Peyer's patch (tissue), 4 donors: ENCODE measurements at regions not wholly inside any gene's neighbourhood (a gene's known extent, or its start where the extent isn't known, plus 50 kb on each side); places are given as distances from the start of the nearest gene placed in this dataset.

Source experiments
- DNase-seq, 3 donors: peaks; one replicate each; pipeline ENCODE4 v3.0.0-alpha.2; 2017 to 2019
- H3K27ac ChIP-seq, 4 donors: fragments of 200-600 bp; sonication (generic); one replicate each; pipeline ENCODE4 v1.5.1; 2016 to 2019
- H3K27me3 ChIP-seq, 2 donors: fragments of 200-600 bp; sonication (generic); one replicate each; pipeline ENCODE4 v1.5.1; 2019
- H3K36me3 ChIP-seq, 3 donors: fragments of 200-600 bp; sonication (generic); one replicate each; pipeline ENCODE4 v1.5.1; 2016 to 2019
- H3K4me1 ChIP-seq, 4 donors: fragments of 200-600 bp; sonication (generic); one replicate each; pipeline ENCODE4 v1.5.1; 2016 to 2019
- H3K4me3 ChIP-seq, 4 donors: fragments of 200-600 bp; sonication (generic); 1 replicate in 3 of 4; 2 replicates in 1 of 4; pipeline ENCODE4 v1.5.1; 2016 to 2019; ENCODE audit warnings: mild to moderate bottlenecking in 1 of 4
- H3K9me3 ChIP-seq, 4 donors: fragments of 200-600 bp; sonication (generic); one replicate each; pipeline ENCODE4 v1.5.1; 2016 to 2019; ENCODE audit warnings: mild to moderate bottlenecking in 1 of 4
- POLR2A ChIP-seq, 2 donors: fragments of 450-650 bp; IDR thresholded peaks; one replicate each; pipeline ENCODE4 v1.5.1; 2017; ENCODE audit warnings: antibody characterized with exemption in 2 of 2, mild to moderate bottlenecking in 2 of 2, moderate library complexity in 2 of 2
- TF ChIP-seq, protein P1 (sequence below), 6 experiments: fragments of 450-650 bp in 4 of 6; fragments of 200-600 bp in 2 of 6; sonication (generic) in 1 of 6; IDR thresholded peaks; one replicate each; pipeline ENCODE4 v1.5.1; 2017 to 2019; ENCODE audit warnings: antibody characterized with exemption in 6 of 6, mild to moderate bottlenecking in 3 of 6, moderate library complexity in 1 of 6

DNA sequence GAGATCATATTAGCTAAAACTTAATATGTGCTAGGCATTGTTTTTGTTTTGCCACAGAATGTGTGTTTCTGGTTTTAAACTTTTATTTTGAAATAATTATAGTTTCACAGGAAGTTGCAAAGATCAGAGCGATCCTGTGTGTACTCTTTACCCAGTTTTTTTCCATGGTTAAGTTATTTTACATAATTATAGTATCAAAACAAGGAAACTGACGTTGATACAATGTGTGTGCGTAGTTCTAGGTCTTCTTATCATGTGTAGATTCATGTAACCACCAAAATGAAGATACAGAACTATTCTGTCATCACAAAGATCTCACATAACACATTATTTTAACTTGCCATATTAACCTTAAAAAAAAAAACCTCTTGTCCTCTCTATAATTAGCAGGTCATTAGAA, 69.2 kb downstream of the BLTP1 start:
- no peak overlapping the region for H3K27ac ChIP-seq
- peaks cover 0 to 47% (median 0%) of the 10 kb centered on the region in 3 donors for H3K36me3 ChIP-seq
- no peak overlapping the region for H3K4me3 ChIP-seq
- no peaks in the 10 kb centered on the region for H3K9me3 ChIP-seq
- no peak for DNase-seq
- TF ChIP-seq POLR2A (IDR thresholded peaks at IDR 0.05) = no peak
- TF ChIP-seq, protein P1, sequence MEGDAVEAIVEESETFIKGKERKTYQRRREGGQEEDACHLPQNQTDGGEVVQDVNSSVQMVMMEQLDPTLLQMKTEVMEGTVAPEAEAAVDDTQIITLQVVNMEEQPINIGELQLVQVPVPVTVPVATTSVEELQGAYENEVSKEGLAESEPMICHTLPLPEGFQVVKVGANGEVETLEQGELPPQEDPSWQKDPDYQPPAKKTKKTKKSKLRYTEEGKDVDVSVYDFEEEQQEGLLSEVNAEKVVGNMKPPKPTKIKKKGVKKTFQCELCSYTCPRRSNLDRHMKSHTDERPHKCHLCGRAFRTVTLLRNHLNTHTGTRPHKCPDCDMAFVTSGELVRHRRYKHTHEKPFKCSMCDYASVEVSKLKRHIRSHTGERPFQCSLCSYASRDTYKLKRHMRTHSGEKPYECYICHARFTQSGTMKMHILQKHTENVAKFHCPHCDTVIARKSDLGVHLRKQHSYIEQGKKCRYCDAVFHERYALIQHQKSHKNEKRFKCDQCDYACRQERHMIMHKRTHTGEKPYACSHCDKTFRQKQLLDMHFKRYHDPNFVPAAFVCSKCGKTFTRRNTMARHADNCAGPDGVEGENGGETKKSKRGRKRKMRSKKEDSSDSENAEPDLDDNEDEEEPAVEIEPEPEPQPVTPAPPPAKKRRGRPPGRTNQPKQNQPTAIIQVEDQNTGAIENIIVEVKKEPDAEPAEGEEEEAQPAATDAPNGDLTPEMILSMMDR (IDR thresholded peaks at IDR 0.05) = no peak
- no peaks in the 10 kb centered on the region for H3K4me1 ChIP-seq
- no peaks in the 10 kb centered on the region for H3K27me3 ChIP-seq

GRCh38 chr4:122224348-122224747, 72.2 kb downstream of the BLTP1 start:
- no peak for DNase-seq
- H3K9me3 ChIP-seq = no peaks in the 10 kb centered on the region
- H3K4me1 ChIP-seq = no peaks in the 10 kb centered on the region
- TF ChIP-seq, protein P1 (IDR thresholded peaks at IDR 0.05) = no peak
- TF ChIP-seq POLR2A (IDR thresholded peaks at IDR 0.05) = no peak
- no peak overlapping the region for H3K4me3 ChIP-seq
- H3K36me3 ChIP-seq = peaks cover 0 to 48% (median 0%) of the 10 kb centered on the region in 3 donors
- H3K27ac ChIP-seq = no peak overlapping the region
- no peaks in the 10 kb centered on the region for H3K27me3 ChIP-seq

GRCh38 chr4:122227202-122227601, 75.1 kb downstream of the BLTP1 start:
- Histone ChIP-seq H3K4me1 (no peaks in the 10 kb centered on the region), H3K9me3 (no peaks in the 10 kb centered on the region), H3K4me3 (no peak overlapping the region), H3K36me3 (peaks cover 0 to 45% (median 0%) of the 10 kb centered on the region in 3 donors), H3K27me3 (no peaks in the 10 kb centered on the region), H3K27ac (no peak overlapping the region)
- DNase-seq = no peak
- no peak for TF ChIP-seq POLR2A (IDR thresholded peaks at IDR 0.05)
- TF ChIP-seq, protein P1 (IDR thresholded peaks at IDR 0.05) = no peak

DNA sequence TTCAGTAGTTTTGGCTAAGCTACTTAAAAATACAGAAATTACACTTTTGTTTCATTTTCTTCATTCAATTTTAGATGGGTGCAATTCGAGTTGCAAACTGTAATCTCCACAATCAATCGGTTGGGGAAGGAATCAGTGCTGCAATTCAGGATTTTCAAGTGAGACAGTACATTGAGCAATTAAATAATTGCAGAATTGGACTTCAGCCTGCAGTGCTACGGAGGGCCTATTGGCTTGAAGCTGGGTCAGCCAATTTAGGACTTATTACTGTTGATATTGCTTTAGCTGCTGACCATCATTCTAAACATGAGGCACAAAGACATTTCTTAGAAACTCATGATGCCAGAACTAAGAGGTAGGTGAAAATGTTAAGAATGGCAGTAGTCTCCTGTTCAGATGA, 77.7 kb downstream of the BLTP1 start:
- Histone ChIP-seq H3K9me3 (no peaks in the 10 kb centered on the region), H3K27me3 (no peaks in the 10 kb centered on the region), H3K36me3 (peaks cover 0 to 39% (median 0%) of the 10 kb centered on the region in 3 donors), H3K4me3 (no peak overlapping the region), H3K4me1 (no peaks in the 10 kb centered on the region), H3K27ac (no peak overlapping the region)
- TF ChIP-seq, protein P1 (IDR thresholded peaks at IDR 0.05) = peak in 2 of 6 experiments; percentile 15 to 27
- no peak for TF ChIP-seq POLR2A (IDR thresholded peaks at IDR 0.05)
- DNase-seq = no peak

DNA sequence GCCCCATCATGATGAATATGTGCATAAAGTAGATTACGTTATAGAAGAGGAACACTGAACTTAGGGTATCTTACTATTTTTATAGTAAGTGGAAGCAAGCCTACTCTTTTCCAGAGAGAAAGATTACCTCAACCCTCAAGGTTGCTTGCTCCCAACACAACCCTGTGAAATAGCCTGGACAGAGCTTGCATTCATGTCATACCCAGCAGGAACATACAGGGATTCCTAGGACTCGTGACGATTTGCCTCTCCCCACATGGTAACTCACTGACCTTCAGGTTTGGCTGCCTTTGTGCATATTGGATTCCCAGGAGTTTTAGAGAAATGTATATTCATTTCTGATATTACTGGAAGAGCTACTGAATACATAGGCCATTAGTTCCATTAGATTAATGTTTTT, 80.5 kb downstream of the BLTP1 start:
- Histone ChIP-seq H3K27ac (no peak overlapping the region), H3K36me3 (peaks cover 0 to 30% (median 0%) of the 10 kb centered on the region in 3 donors), H3K4me1 (no peaks in the 10 kb centered on the region), H3K27me3 (no peaks in the 10 kb centered on the region), H3K4me3 (no peak overlapping the region), H3K9me3 (no peaks in the 10 kb centered on the region)
- TF ChIP-seq, protein P1 (IDR thresholded peaks at IDR 0.05) = no peak
- TF ChIP-seq POLR2A (IDR thresholded peaks at IDR 0.05) = no peak
- DNase-seq = no peak

GRCh38 chr4:122234686-122235085, 82.6 kb downstream of the BLTP1 start:
- TF ChIP-seq, protein P1 (IDR thresholded peaks at IDR 0.05) = no peak
- no peak for TF ChIP-seq POLR2A (IDR thresholded peaks at IDR 0.05)
- H3K27me3 ChIP-seq = no peaks in the 10 kb centered on the region
- no peaks in the 10 kb centered on the region for H3K9me3 ChIP-seq
- no peaks in the 10 kb centered on the region for H3K4me1 ChIP-seq
- no peak overlapping the region for H3K27ac ChIP-seq
- H3K36me3 ChIP-seq = peaks cover 0 to 45% (median 0%) of the 10 kb centered on the region in 3 donors
- no peak overlapping the region for H3K4me3 ChIP-seq
- no peak for DNase-seq
